ENCODE measurements at regions not wholly inside any gene's neighbourhood (a gene's known extent, or its start where the extent isn't known, plus 50 kb on each side); places are given as distances from the start of the nearest gene placed in this dataset.

- no TSS peak for BruUV-seq (replicated peaks)
- Histone ChIP-seq H2AFZ (ENCODE audit: low read depth, low read length) (no peak overlapping the region), H3K79me2 (ENCODE audit: control insufficient read depth, insufficient read depth, low read length) (no peaks in the 10 kb centered on the region), H3K4me3 (no peak overlapping the region), H3K27me3 (ENCODE audit: control insufficient read depth in 2 of 2, insufficient read depth in 2 of 2, low read length in 2 of 2) (no peaks in the 10 kb centered on the region), H3K9ac (ENCODE audit: insufficient read depth in 1 of 2, low read depth in 2 of 2, low read length in 2 of 2) (no peak overlapping the region), H3K9me3 (replicated peaks; ENCODE audit: control insufficient read depth, insufficient read depth, low read depth, low read length) (no peaks in the 10 kb centered on the region), H3K9me1 (ENCODE audit: control insufficient read depth, insufficient read depth, low read length) (no peaks in the 10 kb centered on the region), H3K36me3 (ENCODE audit: control insufficient read depth, insufficient read depth, low read length) (no peaks in the 10 kb centered on the region), H3K27ac (ENCODE audit: extremely low read depth, low read depth, low read length) (no peak overlapping the region), H3K4me2 (ENCODE audit: insufficient read depth, low read length) (no peak overlapping the region), H4K20me1 (replicated peaks; ENCODE audit: control insufficient read depth, insufficient read depth, low read length) (no peaks in the 10 kb centered on the region), H3K4me1 (replicated peaks in 1 of 2; ENCODE audit: control insufficient read depth in 2 of 2, insufficient read depth in 2 of 2, low read length in 2 of 2) (no peaks in the 10 kb centered on the region)
- in situ Hi-C loops (cut with MboI) (no loop called here), intact Hi-C loops (cut with micrococcal nuclease) (no loop called here)
- DNase-seq (ENCODE audit: extremely low read depth in 1 of 4, low spot score in 3 of 4): no peak
- ChIA-PET POLR2A (no interaction called here), CTCF (ENCODE audit: low intra/inter-chr PET ratio) (no interaction called here)
- no peak for FAIRE-seq
- no peak for ATAC-seq
- TF ChIP-seq ARID2 (IDR thresholded peaks at IDR 0.05) (no peak), CLOCK (CRISPR knock-in tag; IDR thresholded peaks at IDR 0.05; ENCODE audit: borderline replicate concordance) (no peak), HOXB6 (CRISPR knock-in tag; IDR thresholded peaks at IDR 0.05; ENCODE audit: borderline replicate concordance) (no peak), VEZF1 (CRISPR knock-in tag; IDR thresholded peaks at IDR 0.05) (no peak), ZNF280A (IDR thresholded peaks at IDR 0.05; ENCODE audit: low read depth, partially characterized antibody) (no peak), SP1 (CRISPR knock-in tag; IDR thresholded peaks at IDR 0.05) (no peak), IRF2 (CRISPR knock-in tag; IDR thresholded peaks at IDR 0.05) (no peak), KHSRP (IDR thresholded peaks at IDR 0.05) (no peak), ZNF77 (CRISPR knock-in tag; IDR thresholded peaks at IDR 0.05) (no peak)
- TF ChIP-seq, protein P1, sequence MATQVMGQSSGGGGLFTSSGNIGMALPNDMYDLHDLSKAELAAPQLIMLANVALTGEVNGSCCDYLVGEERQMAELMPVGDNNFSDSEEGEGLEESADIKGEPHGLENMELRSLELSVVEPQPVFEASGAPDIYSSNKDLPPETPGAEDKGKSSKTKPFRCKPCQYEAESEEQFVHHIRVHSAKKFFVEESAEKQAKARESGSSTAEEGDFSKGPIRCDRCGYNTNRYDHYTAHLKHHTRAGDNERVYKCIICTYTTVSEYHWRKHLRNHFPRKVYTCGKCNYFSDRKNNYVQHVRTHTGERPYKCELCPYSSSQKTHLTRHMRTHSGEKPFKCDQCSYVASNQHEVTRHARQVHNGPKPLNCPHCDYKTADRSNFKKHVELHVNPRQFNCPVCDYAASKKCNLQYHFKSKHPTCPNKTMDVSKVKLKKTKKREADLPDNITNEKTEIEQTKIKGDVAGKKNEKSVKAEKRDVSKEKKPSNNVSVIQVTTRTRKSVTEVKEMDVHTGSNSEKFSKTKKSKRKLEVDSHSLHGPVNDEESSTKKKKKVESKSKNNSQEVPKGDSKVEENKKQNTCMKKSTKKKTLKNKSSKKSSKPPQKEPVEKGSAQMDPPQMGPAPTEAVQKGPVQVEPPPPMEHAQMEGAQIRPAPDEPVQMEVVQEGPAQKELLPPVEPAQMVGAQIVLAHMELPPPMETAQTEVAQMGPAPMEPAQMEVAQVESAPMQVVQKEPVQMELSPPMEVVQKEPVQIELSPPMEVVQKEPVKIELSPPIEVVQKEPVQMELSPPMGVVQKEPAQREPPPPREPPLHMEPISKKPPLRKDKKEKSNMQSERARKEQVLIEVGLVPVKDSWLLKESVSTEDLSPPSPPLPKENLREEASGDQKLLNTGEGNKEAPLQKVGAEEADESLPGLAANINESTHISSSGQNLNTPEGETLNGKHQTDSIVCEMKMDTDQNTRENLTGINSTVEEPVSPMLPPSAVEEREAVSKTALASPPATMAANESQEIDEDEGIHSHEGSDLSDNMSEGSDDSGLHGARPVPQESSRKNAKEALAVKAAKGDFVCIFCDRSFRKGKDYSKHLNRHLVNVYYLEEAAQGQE (IDR thresholded peaks at IDR 0.05; ENCODE audit: borderline replicate concordance): no peak
- TF ChIP-seq, protein P1 (CRISPR knock-in tag; IDR thresholded peaks at IDR 0.05; ENCODE audit: low read depth): no peak
These were observed 158.6 kb upstream of the RORA start for GRCh38 chr15:61387675-61388074.

Data from K562 (cell line).